Progenitor cell of endocrine pancreas (in vitro differentiated cells): ENCODE measurements at regions not wholly inside any gene's neighbourhood (a gene's known extent, or its start where the extent isn't known, plus 50 kb on each side); places are given as distances from the start of the nearest gene placed in this dataset.

Experiments used
- DNase-seq: peaks from one replicate; pipeline ENCODE4 v3.0.0; 2021; ENCODE audit warnings: low spot score; ENCODE audit not compliant: unreplicated experiment
- H3K27ac Mint-ChIP-seq: 2 replicates; pipeline ENCODE4 v1.8.0; 2021; ENCODE audit warnings: mild to moderate bottlenecking, moderate library complexity, mixed read lengths
- H3K27me3 Mint-ChIP-seq: 2 replicates; pipeline ENCODE4 v1.8.0; 2021; ENCODE audit warnings: mixed read lengths
- H3K36me3 Mint-ChIP-seq: 2 replicates; pipeline ENCODE4 v1.8.0; 2022; ENCODE audit warnings: mixed read lengths; ENCODE audit not compliant: insufficient read depth
- H3K4me1 Mint-ChIP-seq: 2 replicates; pipeline ENCODE4 v1.8.0; 2021; ENCODE audit warnings: low read depth, mixed read lengths
- H3K4me3 Mint-ChIP-seq: 2 replicates; pipeline ENCODE4 v1.8.0; 2021; ENCODE audit warnings: low read depth, mild to moderate bottlenecking, moderate library complexity, mixed read lengths
- H3K9me3 Mint-ChIP-seq: 2 replicates; pipeline ENCODE4 v1.8.0; 2021; ENCODE audit warnings: low read depth, mixed read lengths
- CTCF ChIP-seq: fragments of 200-600 bp; sonication (generic); IDR thresholded peaks from one replicate; pipeline ENCODE4 v1.5.0; 2021; ENCODE audit warnings: antibody characterized with exemption, mild to moderate bottlenecking; ENCODE audit not compliant: unreplicated experiment

GRCh38 chr9:29751226-29751625 is 2177.9 kb upstream of the C9orf72 start:
- Mint-ChIP-seq H3K27me3 (no peaks in the 10 kb centered on the region), H3K36me3 (no peaks in the 10 kb centered on the region), H3K9me3 (no peaks in the 10 kb centered on the region), H3K27ac (no peak overlapping the region), H3K4me1 (no peaks in the 10 kb centered on the region), H3K4me3 (no peak overlapping the region)
- DNase-seq, result no peak
- no peak for TF ChIP-seq CTCF

- no peaks in the 10 kb centered on the region for H3K9me3 Mint-ChIP-seq
- no peaks in the 10 kb centered on the region for H3K27me3 Mint-ChIP-seq
- no peaks in the 10 kb centered on the region for H3K36me3 Mint-ChIP-seq
- H3K4me1 Mint-ChIP-seq, result no peaks in the 10 kb centered on the region
- H3K27ac Mint-ChIP-seq, result no peak overlapping the region
- no peak for TF ChIP-seq CTCF
- H3K4me3 Mint-ChIP-seq, result no peak overlapping the region
- DNase-seq, result no peak
These were observed 2180.4 kb upstream of the C9orf72 start for GRCh38 chr9:29753638-29754037.

GRCh38 chr9:29769019-29769418 is 2195.7 kb upstream of the C9orf72 start:
- no peak for DNase-seq
- Mint-ChIP-seq H3K9me3 (peaks cover 15% of the 10 kb centered on the region), H3K4me3 (no peak overlapping the region), H3K27ac (no peak overlapping the region), H3K36me3 (no peaks in the 10 kb centered on the region), H3K27me3 (no peaks in the 10 kb centered on the region), H3K4me1 (no peaks in the 10 kb centered on the region)
- no peak for TF ChIP-seq CTCF

- no peak for DNase-seq
- Mint-ChIP-seq H3K4me3 (no peak overlapping the region), H3K4me1 (no peaks in the 10 kb centered on the region), H3K27ac (no peak overlapping the region), H3K9me3 (no peaks in the 10 kb centered on the region), H3K27me3 (no peaks in the 10 kb centered on the region), H3K36me3 (no peaks in the 10 kb centered on the region)
- TF ChIP-seq CTCF, result no peak
These were observed 2200.4 kb upstream of the C9orf72 start for GRCh38 chr9:29773676-29774075.

GRCh38 chr9:29775491-29775890 is 2202.2 kb upstream of the C9orf72 start:
- no peak overlapping the region for H3K4me3 Mint-ChIP-seq
- no peaks in the 10 kb centered on the region for H3K27me3 Mint-ChIP-seq
- peaks cover 5% of the 10 kb centered on the region for H3K9me3 Mint-ChIP-seq
- H3K36me3 Mint-ChIP-seq, result no peaks in the 10 kb centered on the region
- no peak overlapping the region for H3K27ac Mint-ChIP-seq
- DNase-seq, result no peak
- no peaks in the 10 kb centered on the region for H3K4me1 Mint-ChIP-seq
- TF ChIP-seq CTCF, result no peak
